ENCODE measurements at regions not wholly inside any gene's neighbourhood (a gene's known extent, or its start where the extent isn't known, plus 50 kb on each side); places are given as distances from the start of the nearest gene placed in this dataset.

DNA sequence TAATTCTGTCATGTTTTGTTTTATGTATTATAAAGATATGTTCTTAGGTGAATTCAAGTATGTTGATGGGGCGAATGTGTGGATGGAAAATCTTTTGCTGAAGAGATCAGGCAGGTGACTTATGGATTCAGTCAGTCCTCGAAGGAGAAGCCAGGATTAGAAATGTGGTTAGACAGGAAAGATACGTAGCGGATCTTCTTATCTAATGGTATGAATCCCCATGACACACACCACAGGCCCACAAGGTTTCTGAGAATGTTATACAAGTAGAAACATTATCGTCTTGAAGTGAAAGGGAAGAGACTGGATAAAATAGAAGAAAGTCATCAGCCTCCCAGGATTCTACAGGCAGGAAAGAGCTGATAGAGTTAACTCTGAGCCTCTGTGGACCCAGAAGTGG lies 69.0 kb upstream of the RFXAP start:
- DNase-seq = no peak

DNA sequence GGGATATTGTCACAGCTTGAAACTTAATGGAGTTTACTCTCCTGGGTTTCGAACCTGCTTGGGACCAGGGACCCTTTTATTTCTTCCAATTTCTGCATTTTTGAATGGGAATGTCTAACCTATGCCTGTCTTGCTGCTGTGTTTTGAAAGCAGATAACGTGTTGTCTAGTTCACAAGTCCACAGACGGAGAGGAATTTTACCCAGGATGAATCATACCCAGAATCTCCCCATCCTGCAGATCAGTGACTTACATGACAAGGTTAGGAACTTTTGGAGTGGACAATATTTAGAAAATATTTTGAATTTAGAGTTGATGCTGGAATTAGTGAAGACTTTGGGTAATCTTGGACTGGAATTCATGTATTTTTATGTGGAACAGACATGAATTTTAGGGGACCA lies 68.6 kb upstream of the RFXAP start:
- DNase-seq = no peak

DNA sequence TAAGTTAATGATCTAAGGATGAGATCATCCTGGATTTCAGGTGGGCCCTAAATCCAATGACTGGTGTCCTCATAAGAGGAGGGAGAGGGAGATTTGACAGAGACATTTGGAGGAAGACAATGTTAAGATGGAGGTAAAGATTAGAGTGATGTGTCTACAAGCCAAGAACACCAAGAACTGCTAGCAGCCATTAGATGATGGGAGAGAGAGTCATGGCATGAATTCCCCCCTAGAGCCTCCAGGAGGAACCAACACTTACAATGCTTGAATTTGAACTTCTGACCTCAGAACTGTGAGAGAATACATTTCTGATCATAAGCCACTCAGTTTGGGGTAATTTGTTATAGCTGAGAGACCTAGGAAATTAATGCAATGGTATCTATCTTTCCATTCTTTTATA lies 68.1 kb upstream of the RFXAP start:
- DNase-seq = no peak

DNA sequence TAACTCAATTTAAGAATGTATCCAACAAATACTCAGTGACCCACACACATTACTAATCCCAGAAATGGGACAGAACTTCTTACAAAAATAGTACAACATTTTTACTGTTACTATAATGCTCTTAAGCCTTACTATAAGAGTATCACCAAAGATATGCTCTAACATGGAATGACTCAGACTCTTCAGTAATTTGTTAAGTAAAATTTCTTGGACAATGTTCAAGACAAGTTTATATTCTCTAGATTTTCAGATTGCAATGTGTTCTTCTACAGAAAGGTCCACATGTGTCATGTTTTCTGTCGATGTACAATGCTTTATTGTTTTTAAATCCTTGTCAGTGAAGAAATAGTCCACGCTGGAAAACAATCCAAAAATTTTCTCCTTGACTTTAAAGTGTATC lies 66.3 kb upstream of the RFXAP start:
- DNase-seq = peak; percentile 7

DNA sequence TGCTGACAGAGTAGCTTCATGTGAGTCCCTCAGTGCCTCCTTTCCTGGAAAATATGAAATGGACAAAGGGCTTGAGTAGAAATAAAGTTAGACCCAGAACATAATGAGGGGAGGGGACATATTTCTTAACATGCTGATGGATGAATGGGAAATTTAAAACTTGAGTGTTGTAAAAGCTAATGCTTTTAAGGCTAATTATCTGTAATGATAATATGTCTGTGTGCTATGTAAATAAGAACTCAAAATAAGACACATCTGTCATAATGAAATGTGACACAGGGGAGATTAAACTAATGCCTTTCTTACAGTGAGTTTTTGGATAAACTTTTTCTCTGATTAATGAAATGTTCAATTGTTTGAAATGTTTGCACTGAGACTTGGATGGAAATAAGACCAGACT lies 65.8 kb upstream of the RFXAP start:
- DNase-seq = no peak

DNA sequence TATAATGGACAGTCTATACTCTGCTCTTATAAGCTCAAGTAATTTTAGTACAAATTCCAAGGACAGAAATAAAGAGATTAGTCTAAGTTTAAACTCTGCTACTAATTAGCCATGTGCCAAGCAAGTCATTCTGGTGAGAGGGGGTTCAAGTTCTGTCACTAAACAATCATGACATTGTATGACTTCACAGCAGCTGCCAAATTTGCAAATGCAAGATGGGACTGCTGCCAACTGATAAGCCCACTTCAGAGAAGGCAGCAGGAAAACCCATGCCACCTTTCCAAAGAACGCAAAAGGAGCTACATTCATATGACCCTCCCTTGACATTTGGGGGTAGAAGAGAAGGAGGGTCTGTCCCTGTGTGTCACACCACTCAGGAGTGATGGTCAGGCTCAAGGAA lies 60.7 kb upstream of the RFXAP start:
- no peak for DNase-seq

DNA sequence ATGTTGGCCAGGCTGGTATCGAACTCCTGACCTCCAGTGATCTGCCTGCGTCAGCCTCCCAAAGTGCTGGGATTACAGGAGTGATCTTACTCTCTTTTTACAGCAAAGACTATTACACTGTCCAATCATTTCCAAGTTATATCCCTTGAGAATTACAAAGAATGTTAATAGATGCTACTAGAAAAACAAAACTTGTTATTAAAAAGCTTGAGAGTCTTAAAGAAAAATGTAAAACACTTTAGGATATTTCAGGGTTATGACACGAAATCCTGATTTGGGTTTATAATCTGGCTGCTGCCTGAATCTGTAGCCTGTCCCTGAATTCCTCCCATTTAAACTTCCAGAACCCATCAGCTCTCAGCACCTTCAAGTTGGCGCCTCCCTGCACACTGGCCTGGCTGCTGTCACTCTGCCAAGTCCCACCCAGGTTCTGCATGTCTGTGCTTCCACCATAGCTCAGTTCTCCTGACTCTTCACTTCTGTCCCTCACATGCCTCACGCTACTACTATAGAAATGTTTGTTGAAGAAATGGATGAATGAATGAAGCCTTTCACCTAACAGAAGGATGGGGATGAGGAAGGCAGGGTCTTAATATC lies 55.8 kb upstream of the RFXAP start:
- DNase-seq = no peak

DNA sequence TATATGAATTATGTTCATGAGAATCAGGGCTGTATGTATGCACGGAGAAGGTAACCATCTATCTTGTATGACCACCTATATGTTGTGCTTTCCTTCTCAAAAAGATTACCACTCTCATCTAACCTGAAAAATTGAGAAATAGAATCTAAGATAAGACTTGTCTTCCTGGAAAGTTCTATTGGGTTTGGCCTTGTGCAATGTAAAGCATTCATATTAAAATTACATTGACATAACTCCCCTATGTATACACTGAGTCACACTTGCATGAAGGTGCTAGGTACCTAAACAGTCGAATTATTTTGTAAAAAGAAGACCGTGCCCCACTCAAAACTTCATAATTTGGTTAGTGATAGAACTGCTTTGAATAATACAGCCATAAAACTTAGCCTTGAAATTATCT lies 54.5 kb upstream of the RFXAP start:
- DNase-seq = no peak

DNA sequence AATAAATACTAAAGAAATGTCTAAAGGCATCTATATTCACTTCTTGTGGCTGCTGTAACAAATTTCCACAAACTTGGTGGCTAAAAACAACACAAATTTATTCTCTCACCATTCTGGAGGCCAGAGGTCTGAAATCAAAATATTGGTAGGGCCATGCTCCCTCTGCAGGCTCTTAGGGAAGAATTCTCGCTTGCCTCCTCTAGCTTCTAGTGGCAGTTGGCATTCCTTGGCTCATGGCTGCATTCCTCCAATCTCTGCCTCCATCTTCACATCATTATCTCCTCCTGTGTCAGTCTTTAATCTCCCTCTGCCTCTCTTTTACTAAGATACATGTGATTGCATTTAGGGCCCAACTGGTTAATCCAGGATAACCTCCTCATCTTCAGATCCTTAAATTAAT lies 54.1 kb upstream of the RFXAP start:
- no peak for DNase-seq

DNA sequence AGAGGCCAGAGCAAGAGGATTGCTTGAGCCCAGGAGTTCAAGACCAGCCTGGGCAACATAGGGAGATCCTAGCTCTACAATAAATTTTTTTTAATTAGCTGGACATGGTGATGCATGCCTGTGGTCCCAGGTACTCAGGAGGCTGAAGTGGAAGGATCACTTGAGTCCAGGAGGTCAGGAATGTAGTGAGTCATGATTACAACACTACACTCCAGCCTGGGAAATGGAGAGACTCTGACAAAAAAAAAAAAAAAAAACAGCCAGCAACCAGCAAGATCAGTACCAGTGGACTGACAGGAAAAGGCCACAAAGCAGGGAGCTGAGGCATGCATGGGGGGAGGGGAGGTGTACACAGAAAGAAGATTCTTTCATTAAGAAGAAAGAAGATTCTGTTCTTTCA lies 52.7 kb upstream of the RFXAP start:
- DNase-seq = peak; percentile 80

DNA sequence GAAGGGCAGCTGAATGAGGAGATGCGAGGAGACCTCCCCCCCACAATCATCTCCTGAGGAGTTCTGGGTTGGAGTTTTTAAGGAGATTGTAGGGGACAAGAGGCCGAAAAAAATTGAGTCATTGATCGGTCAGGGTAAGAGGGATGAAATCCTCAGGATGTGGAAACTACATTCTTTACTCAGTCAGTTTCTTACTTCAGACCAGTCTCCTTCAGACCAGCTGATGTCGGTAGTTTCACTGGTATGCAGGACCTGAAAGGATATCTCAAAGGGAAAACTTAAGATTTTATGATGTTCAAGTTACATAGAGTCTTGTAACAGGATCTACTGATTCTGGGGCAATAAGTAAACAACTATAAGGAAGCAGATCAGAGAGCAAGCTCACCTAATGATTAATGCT lies 51.7 kb upstream of the RFXAP start:
- DNase-seq = no peak

DNA sequence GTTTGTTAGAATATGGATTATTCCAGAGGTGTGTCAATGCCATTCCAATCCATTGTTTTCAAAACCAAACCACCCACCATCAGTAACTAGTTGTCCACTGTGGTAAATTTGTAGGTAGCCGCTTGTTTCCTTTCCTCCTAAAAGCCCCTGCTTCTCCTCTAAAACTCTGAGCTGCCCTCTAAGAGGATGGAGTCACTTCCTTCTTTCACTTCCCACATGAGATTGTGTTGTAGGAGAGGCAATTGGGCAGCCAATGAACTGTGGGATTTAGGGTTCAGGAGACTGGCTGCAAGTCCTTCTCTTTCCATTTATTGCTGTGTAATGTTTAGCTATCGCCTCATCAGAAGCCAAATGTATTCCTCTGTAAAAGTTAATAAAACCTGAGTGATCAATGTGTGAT lies 49.9 kb upstream of the RFXAP start:
- no peak for DNase-seq
